ENCODE measurements at regions not wholly inside any gene's neighbourhood (a gene's known extent, or its start where the extent isn't known, plus 50 kb on each side); places are given as distances from the start of the nearest gene placed in this dataset.

GRCh38 chr1:189538271-189538670, 939.4 kb downstream of the BRINP3 start:
- no peak for TF ChIP-seq POLR2AphosphoS5 (IDR thresholded peaks at IDR 0.05)
- no peak for TF ChIP-seq POLR2A (IDR thresholded peaks at IDR 0.05)
- TF ChIP-seq CTCF (IDR thresholded peaks at IDR 0.05), result no peak
- no peak for TF ChIP-seq EP300 (IDR thresholded peaks at IDR 0.05)

Data from sigmoid colon (tissue), 4 donors.